Kidney glomerular epithelial cell (primary cell): ENCODE measurements at regions not wholly inside any gene's neighbourhood (a gene's known extent, or its start where the extent isn't known, plus 50 kb on each side); places are given as distances from the start of the nearest gene placed in this dataset.

Source experiments
- DNase-seq: peaks from one replicate; lab custom pipeline; 2025; lab: John Stamatoyannopoulos, UW

DNA sequence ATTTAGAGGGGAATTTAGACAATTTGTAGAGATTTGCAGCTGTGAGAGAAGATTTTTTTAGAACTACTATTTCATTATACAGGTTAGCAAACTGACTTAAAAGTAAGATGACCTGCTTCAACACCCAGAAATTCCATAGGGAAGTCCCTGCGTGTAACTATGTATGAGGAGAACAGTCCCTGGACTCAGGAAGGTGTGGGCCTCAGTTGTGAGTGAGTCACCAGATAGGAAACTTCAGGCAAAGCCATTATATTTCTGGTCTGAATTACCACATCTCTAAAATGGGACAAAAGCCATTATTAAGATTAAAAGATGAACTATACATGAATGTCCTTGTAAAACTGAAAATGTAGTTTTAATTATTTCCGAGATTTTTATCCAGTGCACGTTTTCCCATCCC is 488.3 kb upstream of the GOLIM4 start:
- no peak for DNase-seq

DNA sequence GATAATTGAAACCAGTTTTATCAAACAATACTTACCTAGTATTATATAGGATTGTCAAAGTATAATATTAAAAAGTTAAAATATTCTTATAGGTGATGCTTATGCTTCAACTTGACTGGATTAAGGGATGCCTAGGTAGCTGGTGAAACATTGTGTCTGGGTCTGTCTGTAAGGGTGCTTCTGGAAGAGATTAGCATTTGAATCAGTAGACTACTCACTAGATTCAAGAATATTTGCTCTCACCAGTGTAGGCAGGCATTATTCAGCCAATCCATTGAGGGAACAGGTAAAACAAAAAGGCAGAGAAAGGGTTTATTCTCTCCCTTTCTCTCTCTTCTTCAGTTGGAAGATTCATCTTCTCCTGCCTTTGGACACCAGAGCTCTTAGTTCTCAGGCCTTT is 486.8 kb upstream of the GOLIM4 start:
- DNase-seq: no peak

DNA sequence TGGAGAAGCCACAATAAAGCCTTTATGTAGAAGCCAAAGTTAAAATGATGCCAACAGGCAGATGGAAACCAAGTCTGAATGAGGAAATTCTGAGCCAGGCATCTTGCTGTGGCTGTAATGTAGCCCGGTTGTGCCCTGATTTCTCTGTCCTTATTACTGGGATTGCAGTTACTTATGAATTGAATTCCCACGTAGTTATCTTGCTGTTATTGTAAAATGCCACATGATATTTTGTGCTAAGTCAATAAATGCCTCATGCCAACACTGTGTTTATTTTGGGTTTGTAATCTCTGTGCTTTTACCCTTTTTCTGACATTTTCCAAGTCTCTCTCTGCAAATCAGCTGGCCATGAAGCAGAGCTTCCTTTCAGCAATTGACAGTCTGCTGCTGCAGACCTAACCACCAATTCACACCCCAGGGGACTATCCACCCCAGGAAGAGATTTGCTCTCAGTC is 486.1 kb upstream of the GOLIM4 start:
- no peak for DNase-seq

DNA sequence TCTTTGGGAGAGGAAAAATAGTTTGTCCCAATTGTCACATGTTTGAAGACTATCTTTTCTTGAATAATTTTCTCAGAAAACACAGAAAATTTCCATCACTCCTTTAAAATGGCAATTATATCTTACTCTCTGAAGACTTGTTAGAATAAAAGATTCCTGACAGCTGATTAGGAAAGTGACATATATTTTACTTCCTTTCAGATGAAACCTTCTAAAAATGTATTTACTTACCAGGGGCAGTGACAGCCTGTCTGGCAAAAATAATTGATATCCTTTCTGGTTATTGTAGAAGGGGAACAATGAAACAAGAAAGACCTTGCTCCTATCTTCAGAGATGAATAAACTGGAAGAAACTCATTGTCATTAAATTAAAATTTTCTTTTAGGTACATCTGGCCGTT is 483.3 kb upstream of the GOLIM4 start:
- DNase-seq: no peak

DNA sequence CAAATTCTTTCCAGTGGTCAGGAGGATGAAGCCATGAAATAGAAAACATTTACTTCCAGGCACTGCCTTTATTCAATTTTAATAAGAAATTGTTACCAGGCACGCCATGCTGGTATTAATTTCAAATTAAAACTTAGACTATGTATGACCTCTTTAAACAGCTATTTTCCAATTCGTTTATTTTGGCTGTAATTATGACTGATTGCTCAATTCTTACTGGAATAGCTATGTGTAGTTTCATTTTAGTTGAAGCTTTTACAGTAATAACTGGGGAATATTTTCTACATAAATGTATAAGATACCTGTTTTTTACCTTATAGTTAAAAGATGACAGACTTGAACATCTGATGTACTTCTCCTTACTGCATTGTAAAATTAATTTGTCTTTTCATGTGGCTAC is 480.0 kb upstream of the GOLIM4 start:
- no peak for DNase-seq

DNA sequence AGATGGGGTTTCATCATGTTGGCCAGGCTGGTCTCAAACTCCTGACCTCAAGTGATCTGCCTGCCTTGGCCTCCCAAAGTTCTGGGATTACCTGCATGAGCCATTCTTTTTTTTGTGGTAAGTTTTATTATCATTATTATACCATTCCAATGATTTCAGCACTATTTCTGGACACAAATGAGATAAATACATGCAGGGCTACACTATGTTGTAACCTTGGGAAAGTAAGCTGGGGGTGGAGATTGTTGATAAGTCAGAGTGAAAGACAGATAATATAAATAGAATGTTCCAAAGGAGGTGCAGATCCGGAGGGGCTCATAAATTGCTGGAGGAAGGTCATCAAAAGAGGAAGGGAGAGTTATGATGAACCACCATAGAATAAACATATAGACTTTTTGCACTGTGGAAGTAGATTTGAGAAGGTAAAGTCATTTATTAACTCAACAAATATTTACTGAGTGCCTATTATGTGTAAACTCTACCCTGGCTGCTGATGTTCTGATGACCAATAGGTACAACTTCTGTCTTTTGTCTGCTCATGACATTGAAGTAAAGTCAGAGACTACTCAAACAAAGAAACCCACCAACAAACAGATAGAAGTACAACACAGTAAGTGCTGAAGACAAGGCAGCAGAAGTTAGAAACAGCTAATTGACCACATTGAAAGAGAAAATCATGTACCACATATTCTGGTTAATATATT is 478.9 kb upstream of the GOLIM4 start:
- DNase-seq: no peak

DNA sequence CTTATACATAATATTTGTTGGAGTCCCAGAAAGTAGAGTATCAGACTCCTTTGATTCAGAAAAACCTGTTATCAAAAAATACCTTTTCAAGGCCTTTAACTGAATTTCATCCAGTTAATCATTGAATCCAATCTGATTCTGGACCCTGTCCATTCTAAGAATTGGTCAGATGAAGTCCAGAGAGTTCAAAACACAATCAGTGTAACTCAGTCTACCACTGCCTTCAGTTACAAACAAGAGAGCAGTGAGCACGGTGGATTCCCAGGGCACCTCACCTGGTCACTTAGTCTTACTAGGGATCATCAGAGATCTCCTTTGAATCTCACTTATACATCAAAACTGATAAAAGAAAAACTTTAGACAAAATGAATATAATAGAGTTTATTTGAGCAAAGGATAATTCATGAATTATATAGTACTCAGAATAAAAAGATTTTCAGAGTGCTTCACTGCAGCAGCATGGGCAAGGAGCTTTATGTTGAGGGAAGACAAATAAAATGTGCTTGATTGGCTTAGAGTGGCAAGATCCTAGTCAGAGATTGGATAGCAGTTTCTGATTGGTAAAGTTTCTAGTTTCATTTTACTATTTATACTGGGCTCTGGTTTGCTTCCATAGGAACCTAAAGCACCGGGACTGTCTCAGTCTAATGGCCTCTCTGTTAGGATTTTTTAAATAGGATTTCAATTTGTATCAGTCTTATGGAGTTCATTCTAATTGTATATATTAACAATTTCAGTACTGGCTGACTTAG is 474.9 kb upstream of the GOLIM4 start:
- DNase-seq: no peak

DNA sequence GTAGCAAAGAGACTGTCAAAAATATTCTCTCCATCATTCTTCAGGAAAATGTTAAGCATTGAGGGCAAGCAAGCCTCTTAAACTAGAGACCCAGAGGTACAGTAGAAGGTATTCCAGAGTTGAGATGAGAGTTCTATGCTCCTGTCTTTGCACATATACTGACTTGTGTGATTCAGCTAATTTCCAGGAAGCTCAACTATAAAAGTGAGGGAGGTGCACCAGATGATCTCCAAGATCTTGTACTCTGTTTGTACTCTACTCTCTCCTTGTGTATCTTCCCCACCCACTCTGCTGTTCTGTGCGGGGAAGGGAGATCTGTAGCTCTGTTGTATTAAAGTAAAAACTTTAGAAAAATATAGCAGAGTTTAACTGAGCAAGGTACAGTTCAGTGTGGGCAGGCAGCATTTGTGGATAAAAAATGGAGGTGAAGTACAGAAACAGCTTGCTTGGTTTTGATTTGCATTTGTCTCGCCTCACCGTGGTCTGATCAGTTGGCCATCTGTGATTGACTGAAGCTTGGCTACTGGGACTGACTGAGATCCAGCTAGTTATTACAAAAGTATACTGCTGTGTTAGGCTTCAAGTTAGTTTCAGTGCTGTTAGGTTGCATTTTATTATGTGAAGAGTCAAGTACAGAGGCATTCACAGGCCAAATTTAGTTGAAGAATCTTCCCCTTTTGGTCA is 463.1 kb upstream of the GOLIM4 start:
- DNase-seq: no peak

DNA sequence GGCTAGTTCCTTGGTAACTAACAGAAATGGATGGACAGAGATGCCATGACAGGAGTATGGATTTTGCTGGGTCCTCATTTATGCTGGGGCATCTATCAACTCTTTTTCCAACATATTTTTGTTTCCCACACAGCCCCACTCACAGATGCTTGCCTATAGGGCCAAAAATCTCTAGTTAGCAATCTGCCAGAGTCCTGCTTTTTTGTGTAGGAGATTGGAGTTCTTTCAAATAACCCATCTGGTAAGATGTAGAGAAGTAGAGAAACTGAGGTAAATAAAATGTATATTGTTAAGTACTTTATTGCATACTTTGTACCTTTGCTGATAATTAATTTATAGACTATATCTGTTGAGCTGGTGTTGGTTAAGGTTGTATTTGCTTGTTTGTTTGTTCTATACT is 456.5 kb upstream of the GOLIM4 start:
- DNase-seq: no peak

DNA sequence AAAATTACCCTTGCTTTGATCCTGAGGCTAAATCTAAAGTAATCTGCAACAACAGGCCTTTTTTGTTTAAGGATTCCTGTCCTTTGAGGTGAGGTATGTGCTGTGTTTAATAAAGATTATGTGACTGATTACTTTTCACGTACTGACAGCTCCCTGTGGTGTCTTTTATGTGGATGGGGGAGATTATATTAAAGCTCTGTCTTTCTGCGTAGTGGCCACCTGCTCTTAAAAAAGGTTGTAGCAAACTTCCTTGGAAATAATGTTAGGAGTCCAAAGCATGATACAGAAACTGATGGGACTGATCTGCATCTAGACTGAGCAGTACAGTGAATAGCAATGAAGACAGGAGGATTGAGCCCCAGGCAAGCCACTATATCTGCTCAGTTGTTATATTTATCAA is 453.0 kb upstream of the GOLIM4 start:
- DNase-seq: no peak

DNA sequence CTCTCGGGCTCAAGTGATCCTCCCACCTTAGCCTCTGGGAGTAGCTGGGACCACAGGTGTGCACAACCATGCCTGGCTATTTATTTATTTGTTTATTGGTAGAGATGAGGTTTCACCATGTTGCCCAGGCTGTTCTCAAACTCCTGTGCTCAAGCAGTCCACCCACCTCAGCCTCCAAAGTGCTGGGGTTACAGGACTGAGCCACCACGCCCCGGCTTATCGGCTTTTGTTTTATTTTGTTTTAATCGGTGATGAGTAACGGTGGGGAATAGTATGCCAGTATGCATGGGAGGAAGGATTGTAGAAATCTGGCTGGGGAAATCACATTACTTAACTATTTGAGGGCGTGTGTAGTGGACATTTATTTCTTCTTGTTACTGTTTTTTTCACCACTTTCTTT is 451.0 kb upstream of the GOLIM4 start:
- no peak for DNase-seq

DNA sequence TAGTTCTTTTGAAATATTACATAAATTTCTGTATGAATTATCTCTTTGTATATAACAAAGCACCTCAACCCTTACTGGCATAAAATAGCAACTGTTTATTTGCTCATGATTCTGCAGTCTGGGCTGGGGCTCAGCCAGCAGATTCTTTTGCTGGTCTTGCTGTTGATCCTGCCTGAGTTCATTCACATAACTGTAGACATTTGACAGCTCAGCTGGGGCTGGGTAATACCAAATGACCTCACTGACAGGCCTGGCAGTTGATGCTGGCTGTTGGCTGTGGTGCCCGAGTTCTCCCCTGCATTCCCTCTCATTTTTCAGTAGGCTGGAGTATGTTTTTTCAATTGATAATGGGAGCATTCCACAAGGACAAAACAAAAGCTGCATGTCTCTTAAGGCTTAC is 449.9 kb upstream of the GOLIM4 start:
- DNase-seq: no peak

DNA sequence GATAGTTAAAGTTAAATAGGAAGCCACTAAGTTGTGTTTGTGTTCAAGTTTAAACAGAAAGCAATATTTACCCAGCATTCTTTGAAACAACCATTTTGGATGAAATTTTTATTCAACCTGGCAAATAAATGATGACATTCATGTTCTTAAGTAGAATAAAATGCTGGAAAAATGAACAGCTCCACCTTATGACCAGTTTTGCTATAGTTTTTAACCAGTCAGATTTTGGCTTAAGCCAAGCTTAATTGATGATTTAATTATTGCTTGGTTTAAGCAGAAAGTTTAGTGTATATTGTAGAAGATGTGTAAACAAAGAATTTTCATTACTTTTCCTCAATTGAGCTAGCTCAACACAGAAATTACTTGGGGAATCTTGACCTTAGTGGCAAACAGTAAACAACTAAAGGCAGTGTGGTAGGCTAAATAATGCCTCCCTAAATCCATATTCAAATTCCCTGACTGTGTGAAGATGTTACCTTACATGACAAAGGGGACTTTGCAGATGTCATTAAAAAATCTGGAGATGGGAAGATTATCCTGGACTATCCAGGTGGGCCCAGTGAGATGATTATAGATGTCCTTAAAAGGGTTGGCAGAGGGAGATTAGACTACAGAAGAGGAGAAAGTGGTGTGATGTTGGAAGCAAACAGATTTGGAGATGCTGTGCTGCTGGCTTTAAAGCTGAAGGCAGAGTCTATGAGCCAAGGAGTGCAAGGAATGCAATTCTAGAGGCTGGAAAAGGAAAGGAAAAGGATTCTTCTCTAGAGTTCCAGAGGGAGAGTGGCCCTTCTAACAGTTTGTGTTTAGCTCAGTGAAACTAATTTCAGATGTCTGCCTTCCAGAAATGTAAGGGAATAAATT is 448.6 kb upstream of the GOLIM4 start:
- DNase-seq: no peak

DNA sequence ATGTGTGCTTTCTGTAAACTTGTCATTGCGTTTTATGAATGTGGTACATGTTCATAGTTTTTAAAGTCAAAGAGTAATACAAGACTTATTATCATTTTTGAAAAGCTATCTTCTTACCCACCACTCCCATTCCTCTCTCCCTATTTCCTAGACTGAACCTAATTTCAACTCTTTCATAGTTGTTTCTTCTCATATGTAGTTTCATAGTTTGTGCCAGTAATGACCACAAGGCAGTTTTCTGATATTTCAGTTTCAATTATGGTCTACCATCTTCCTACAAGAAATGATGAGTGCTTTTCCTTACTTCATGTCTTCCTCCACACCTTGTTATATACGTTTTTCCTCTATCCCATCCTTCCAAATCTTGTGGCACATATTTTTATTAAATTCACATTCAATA is 445.0 kb upstream of the GOLIM4 start:
- no peak for DNase-seq

DNA sequence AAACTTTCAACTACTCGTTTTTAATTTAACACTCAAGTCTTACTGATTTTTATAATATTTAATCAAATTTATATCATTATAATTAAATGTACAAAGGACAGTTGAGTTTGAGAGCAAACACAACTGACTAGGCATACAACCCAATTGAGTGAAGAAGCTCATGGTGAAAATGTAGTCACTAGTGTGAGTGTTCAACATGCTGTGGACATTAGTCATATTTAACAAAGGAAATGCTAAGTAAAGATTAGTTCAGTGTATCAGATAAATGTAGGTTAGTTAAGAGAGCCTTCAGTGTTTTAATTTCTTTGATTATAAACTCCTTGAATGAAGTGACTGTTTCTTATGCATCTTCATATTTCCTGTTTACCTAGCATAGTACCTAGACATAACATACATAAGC is 444.2 kb upstream of the GOLIM4 start:
- peak; percentile 4 for DNase-seq

DNA sequence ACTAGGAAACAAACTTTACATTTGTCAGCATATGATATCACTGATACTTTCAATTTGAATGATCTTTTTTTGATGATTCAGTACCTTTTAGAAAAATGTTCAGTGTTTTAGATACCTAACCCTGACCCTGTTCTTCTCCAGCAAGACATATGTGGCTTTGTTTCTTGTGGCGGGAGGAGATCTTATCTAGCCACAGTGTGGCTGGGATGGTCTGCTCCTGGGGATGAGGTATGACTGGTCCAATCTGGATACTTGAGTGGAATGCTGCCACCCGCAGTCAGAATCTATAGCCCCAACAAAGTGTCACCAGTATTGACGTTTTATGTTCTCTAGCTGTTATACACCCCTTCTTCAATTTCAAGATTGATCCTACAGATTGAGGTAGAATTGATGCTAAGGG is 439.0 kb upstream of the GOLIM4 start:
- DNase-seq: no peak

DNA sequence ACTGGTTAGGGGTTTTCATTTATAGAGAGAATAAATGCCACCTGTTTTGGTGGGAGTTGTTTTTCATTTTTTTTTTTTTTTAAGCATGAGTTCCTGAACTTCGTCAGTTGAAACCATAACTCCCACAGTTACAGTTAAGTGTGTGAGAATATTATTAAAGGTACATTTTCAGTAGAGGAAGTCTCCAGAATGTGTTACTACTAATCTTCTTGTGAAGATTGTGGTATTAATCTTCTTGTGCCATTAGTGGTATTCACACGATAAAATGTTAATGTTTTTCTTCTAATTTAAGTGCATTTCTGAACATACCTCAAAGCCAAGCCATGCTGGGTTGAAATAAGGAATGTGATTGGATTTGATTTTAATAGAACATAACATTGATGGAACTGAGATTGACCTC is 437.9 kb upstream of the GOLIM4 start:
- no peak for DNase-seq

DNA sequence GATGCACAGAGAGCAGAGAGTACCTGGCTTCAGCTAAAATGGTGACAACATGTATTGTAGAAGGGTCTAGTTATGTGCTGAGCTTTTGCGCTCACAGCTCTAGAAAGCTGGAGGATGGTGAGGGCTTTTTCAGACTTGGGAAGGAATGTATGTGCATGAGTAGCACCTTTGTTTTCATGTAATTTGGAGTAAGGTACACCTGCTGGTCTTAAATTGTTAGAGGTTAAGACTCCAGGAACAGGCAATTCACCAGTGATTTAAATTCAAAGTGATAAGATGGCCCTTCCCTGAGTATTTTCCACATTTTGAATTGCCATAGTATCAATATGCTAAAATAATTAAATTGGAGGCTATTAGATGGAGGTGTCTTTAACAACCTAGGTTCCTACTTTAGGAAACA is 436.4 kb upstream of the GOLIM4 start:
- no peak for DNase-seq

DNA sequence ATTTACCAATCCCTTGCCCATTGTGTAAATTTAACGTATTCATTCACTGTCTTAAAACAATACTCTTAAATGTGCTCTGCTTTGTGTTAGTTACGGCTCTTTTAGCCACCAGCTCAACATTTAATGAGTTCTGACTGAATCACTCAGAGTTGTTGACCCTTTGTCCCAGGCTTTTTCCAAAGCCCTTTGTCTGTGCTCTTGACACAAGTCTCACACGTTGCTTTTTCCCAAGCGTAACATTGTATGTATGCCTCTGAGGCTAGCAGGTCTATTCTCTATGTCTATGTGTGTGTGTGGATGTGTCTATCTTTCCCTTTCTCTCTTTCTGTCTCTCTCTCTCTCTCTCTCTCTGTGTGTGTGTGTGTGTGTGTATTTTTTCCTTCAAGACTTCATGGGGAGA is 435.4 kb upstream of the GOLIM4 start:
- DNase-seq: no peak

DNA sequence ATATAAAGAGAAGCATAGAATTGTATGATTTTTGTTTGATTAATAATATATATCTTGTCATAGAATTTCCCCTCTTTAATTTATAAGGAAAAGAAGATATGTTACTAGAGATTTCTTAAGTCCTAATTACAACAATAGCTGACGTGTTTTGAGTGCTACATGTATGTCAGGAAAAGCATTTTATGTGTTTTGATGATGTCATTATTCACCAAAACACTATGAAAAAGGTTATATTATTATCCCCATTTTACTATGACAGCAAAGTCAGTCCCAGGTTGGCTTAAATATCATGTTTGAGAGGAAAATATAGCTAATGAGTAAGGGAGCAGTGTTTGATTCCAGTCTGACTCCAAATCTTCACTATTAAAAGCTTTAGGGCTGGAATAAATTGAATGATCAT is 428.4 kb upstream of the GOLIM4 start:
- no peak for DNase-seq

DNA sequence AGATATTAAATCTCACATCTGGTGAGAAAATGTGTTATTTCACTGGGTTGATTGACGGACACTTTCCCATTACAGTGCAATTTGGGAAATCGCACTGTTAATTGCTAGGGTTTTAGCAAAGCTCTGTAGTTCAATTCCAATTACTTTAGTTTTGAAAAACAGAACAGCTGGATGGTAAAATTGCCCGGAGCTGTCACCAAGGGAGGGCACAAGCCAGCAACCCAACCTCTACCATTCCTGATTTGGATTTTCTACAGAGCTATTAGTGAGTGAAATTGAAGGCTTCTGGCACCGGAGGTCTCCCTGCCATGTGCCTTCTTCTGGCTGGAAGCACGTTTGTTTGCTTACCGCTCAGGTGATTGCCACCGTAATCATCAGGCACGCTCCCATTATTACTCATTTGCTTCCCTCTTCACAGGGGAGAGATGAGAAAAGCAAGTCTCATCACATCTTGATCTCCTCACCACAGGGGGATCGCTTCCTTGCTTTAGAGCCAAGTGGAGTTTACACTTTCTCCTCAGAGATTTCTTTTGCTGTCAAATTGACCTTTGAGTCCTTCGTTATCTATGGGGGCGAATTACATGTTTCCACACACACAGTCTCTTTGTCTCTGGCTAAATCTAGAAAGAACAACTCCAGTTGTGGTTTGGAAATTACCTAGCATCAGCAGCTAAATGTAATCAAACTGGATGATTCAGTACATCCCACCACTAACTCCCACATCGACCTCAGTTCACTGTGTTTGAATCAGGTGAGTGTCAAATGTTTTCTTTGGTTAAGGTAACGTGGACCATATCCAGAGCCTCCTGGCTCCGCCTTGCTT is 421.7 kb upstream of the GOLIM4 start:
- peak; percentile 10 for DNase-seq
